Mesenchymal stem cell (in vitro differentiated cells and primary cell): ENCODE measurements at regions not wholly inside any gene's neighbourhood (a gene's known extent, or its start where the extent isn't known, plus 50 kb on each side); places are given as distances from the start of the nearest gene placed in this dataset.

Source experiments
- DNase-seq: peaks from one replicate; pipeline ENCODE4 v3.0.0-alpha.2; 2013
- H2AFZ ChIP-seq: one replicate; pipeline ENCODE4 v1.6.1; 2013; ENCODE audit warnings: low read depth, mild to moderate bottlenecking, control low read depth, inconsistent platforms, low read length, moderate library complexity
- H2AK5ac ChIP-seq: 2 replicates; pipeline ENCODE4 v1.6.1; 2013; ENCODE audit warnings: low read length, moderate library complexity, mild to moderate bottlenecking, inconsistent platforms; ENCODE audit not compliant: severe bottlenecking
- H2BK120ac ChIP-seq: one replicate; pipeline ENCODE4 v1.6.1; 2013; ENCODE audit warnings: low read depth, mild to moderate bottlenecking, inconsistent platforms, low read length, moderate library complexity
- H2BK12ac ChIP-seq, 2 experiments: one replicate each; pipeline ENCODE4 v1.6.1; 2013; ENCODE audit warnings: inconsistent platforms in 2 of 2, low read length in 2 of 2, mild to moderate bottlenecking in 2 of 2, moderate library complexity in 2 of 2, control low read depth in 1 of 2
- H2BK15ac ChIP-seq: one replicate; pipeline ENCODE4 v1.6.1; 2013; ENCODE audit warnings: mild to moderate bottlenecking, low read depth, inconsistent platforms; ENCODE audit not compliant: poor library complexity, severe bottlenecking
- H2BK5ac ChIP-seq: 2 replicates; pipeline ENCODE4 v1.6.1; 2013; ENCODE audit warnings: low read depth, mild to moderate bottlenecking, low read length, control low read depth, inconsistent platforms; ENCODE audit not compliant: poor library complexity, severe bottlenecking
- H3K14ac ChIP-seq, 2 experiments: one replicate each; pipeline ENCODE4 v1.6.1; 2013; ENCODE audit warnings: inconsistent platforms in 2 of 2, low read length in 2 of 2, control low read depth in 1 of 2, mild to moderate bottlenecking in 1 of 2, moderate library complexity in 1 of 2
- H3K18ac ChIP-seq, 2 experiments: one replicate each; pipeline ENCODE4 v1.6.1; 2013; ENCODE audit warnings: inconsistent platforms in 2 of 2, low read length in 2 of 2, control low read depth in 1 of 2, low read depth in 1 of 2, mild to moderate bottlenecking in 1 of 2
- H3K23ac ChIP-seq, 2 experiments: one replicate each; pipeline ENCODE4 v1.6.1; 2013; ENCODE audit warnings: inconsistent platforms in 2 of 2, low read length in 2 of 2, mild to moderate bottlenecking in 2 of 2, moderate library complexity in 2 of 2, control low read depth in 1 of 2
- H3K27ac ChIP-seq: 2 replicates; pipeline ENCODE4 v1.5.1; 2013; ENCODE audit warnings: mild to moderate bottlenecking, moderate library complexity, low read length, control low read depth, inconsistent platforms; ENCODE audit not compliant: poor library complexity, severe bottlenecking
- H3K27me3 ChIP-seq, 2 experiments: 2 replicates each; pipeline versions ENCODE4 v1.6.1 to v1.7.0; 2013; ENCODE audit warnings: low read length in 2 of 2, mild to moderate bottlenecking in 2 of 2, moderate library complexity in 2 of 2, control low read depth in 1 of 2, inconsistent platforms in 1 of 2; ENCODE audit not compliant: control insufficient read depth in 1 of 2, insufficient read depth in 1 of 2
- H3K36me3 ChIP-seq, 2 experiments: 2 replicates each; pipeline versions ENCODE4 v1.6.1 to v1.7.0; 2013; ENCODE audit warnings: low read length in 2 of 2, control low read depth in 1 of 2, inconsistent platforms in 1 of 2, low read depth in 1 of 2, mild to moderate bottlenecking in 1 of 2; ENCODE audit not compliant: insufficient read depth in 2 of 2, control insufficient read depth in 1 of 2
- H3K4ac ChIP-seq, 2 experiments: one replicate each; pipeline ENCODE4 v1.6.1; 2013; ENCODE audit warnings: inconsistent platforms in 2 of 2, low read length in 2 of 2, mild to moderate bottlenecking in 2 of 2, moderate library complexity in 2 of 2, control low read depth in 1 of 2, low read depth in 1 of 2
- H3K4me1 ChIP-seq: 2 replicates; pipeline ENCODE4 v1.6.1; 2013; ENCODE audit warnings: low read depth, low read length, control low read depth; ENCODE audit not compliant: control insufficient read depth, insufficient read depth
- H3K4me2 ChIP-seq: 2 replicates; pipeline ENCODE4 v1.6.1; 2013; ENCODE audit warnings: low read length, mild to moderate bottlenecking, inconsistent platforms; ENCODE audit not compliant: poor library complexity, severe bottlenecking
- H3K4me3 ChIP-seq, 2 experiments: 2 replicates each; pipeline versions ENCODE4 v1.5.1 to v1.7.0; 2013; ENCODE audit warnings: low read length in 2 of 2, mild to moderate bottlenecking in 2 of 2, control low read depth in 1 of 2, low read depth in 1 of 2; ENCODE audit not compliant: insufficient read depth in 1 of 2
- H3K79me1 ChIP-seq: replicated peaks from 2 replicates; pipeline ENCODE4 v1.6.1; 2013; ENCODE audit warnings: mild to moderate bottlenecking, control low read depth, low read length, inconsistent platforms; ENCODE audit not compliant: poor library complexity, severe bottlenecking
- H3K9ac ChIP-seq: 2 replicates; pipeline ENCODE4 v1.7.0; 2013; ENCODE audit warnings: mild to moderate bottlenecking, low read length, moderate library complexity
- H3K9me3 ChIP-seq: 2 replicates; pipeline ENCODE4 v1.7.0; 2013; ENCODE audit warnings: mild to moderate bottlenecking, low read length; ENCODE audit not compliant: control insufficient read depth
- H4K8ac ChIP-seq: one replicate; pipeline ENCODE4 v1.6.1; 2013; ENCODE audit warnings: inconsistent platforms, mild to moderate bottlenecking, low read length, moderate library complexity
- H4K91ac ChIP-seq: one replicate; pipeline ENCODE4 v1.6.1; 2013; ENCODE audit warnings: mild to moderate bottlenecking, low read length, inconsistent platforms
- WGBS: methylation state at CpG from one replicate; pipeline ENCODE4 v1.1.7; 2013; ENCODE audit warnings: mixed read lengths; 5-methylcytosine and 5-hydroxymethylcytosine counted together

- Histone ChIP-seq H2BK120ac (peak overlapping the region; percentile 83), H3K36me3 (peaks cover 0 to 4% of the 10 kb centered on the region in 2 experiments), H2BK15ac (peak overlapping the region; percentile 90), H4K91ac (peak overlapping the region; percentile 97), H4K8ac (peak overlapping the region; percentile 97), H3K27ac (peak overlapping the region; percentile 64), H3K4me2 (peak overlapping the region; percentile 18), H3K9ac (peak overlapping the region; percentile 78), H3K9me3 (no peaks in the 10 kb centered on the region), H2AFZ (no peak overlapping the region), H3K4me3 (no peak overlapping the region), H2BK12ac (peak overlapping the region; percentile 65 to 92), H3K23ac (peak overlapping the region in 1 of 2 experiments; percentile 11), H2BK5ac (peak overlapping the region; percentile 33), H3K14ac (peak overlapping the region in 1 of 2 experiments; percentile 69), H3K79me1 (peaks cover 19% of the 10 kb centered on the region), H2AK5ac (peak overlapping the region; percentile 93), H3K4ac (peak overlapping the region; percentile 76 to 91), H3K4me1 (peaks cover 63% of the 10 kb centered on the region), H3K18ac (peak overlapping the region; percentile 90 to 96), H3K27me3 (no peaks in the 10 kb centered on the region)
- peak; percentile 76 for DNase-seq
- 23% methylated on average over 19 of the region's 23 CpGs for WGBS
Observed at GRCh38 chr16:85312642-85313525, 200.6 kb upstream of the CIBAR2 start.

GRCh38 chr16:85313526-85314301 is 201.4 kb upstream of the CIBAR2 start:
- peak overlapping the region; percentile 83 for H2BK120ac ChIP-seq
- H3K18ac ChIP-seq, result peak overlapping the region; percentile 31 to 92
- H2AK5ac ChIP-seq, result peak overlapping the region; percentile 4
- H3K27me3 ChIP-seq, result no peaks in the 10 kb centered on the region
- H4K91ac ChIP-seq, result peak overlapping the region; percentile 85
- peaks cover 63% of the 10 kb centered on the region for H3K4me1 ChIP-seq
- H3K9me3 ChIP-seq, result no peaks in the 10 kb centered on the region
- H2AFZ ChIP-seq, result no peak overlapping the region
- H2BK15ac ChIP-seq, result peak overlapping the region; percentile 0
- peak overlapping the region in 1 of 2 experiments; percentile 90 for H3K14ac ChIP-seq
- peak; percentile 70 for DNase-seq
- peak overlapping the region; percentile 71 to 86 for H3K4ac ChIP-seq
- peak overlapping the region; percentile 67 for H4K8ac ChIP-seq
- 51% methylated on average over 13 of the region's 13 CpGs for whole genome bisulfite sequencing
- H2BK5ac ChIP-seq, result no peak overlapping the region
- no peak overlapping the region for H3K4me2 ChIP-seq
- H2BK12ac ChIP-seq, result peak overlapping the region; percentile 46 to 75
- H3K9ac ChIP-seq, result peak overlapping the region; percentile 78
- peaks cover 0 to 4% of the 10 kb centered on the region in 2 experiments for H3K36me3 ChIP-seq
- peak overlapping the region; percentile 36 for H3K27ac ChIP-seq
- H3K4me3 ChIP-seq, result no peak overlapping the region
- H3K79me1 ChIP-seq, result peaks cover 20% of the 10 kb centered on the region
- no peak overlapping the region for H3K23ac ChIP-seq

GRCh38 chr16:85314512-85314971 is 202.3 kb upstream of the CIBAR2 start:
- Histone ChIP-seq H2BK12ac (peak overlapping the region; percentile 46 to 75), H3K79me1 (peaks cover 25% of the 10 kb centered on the region), H3K23ac (no peak overlapping the region), H3K18ac (peak overlapping the region; percentile 30 to 92), H3K4me2 (no peak overlapping the region), H2BK15ac (no peak overlapping the region), H3K9ac (peak overlapping the region; percentile 8), H3K14ac (peak overlapping the region in 1 of 2 experiments; percentile 95), H2AFZ (no peak overlapping the region), H3K4me3 (no peak overlapping the region), H3K36me3 (peaks cover 0 to 4% of the 10 kb centered on the region in 2 experiments), H2BK5ac (no peak overlapping the region), H3K9me3 (no peaks in the 10 kb centered on the region), H3K4me1 (peaks cover 61% of the 10 kb centered on the region), H3K4ac (peak overlapping the region; percentile 42 to 52), H3K27ac (no peak overlapping the region), H2BK120ac (peak overlapping the region; percentile 29), H3K27me3 (no peaks in the 10 kb centered on the region), H4K8ac (peak overlapping the region; percentile 62), H4K91ac (peak overlapping the region; percentile 85), H2AK5ac (peak overlapping the region; percentile 5)
- no peak for DNase-seq
- 85% methylated on average over 11 of the region's 11 CpGs for WGBS
